ENCODE measurements at regions not wholly inside any gene's neighbourhood (a gene's known extent, or its start where the extent isn't known, plus 50 kb on each side); places are given as distances from the start of the nearest gene placed in this dataset.
"Not testable (repeated sequence)": the region's sequence is repeated elsewhere in the genome, so short reads cannot be mapped to it uniquely, and the experiment has no call there.

DNA sequence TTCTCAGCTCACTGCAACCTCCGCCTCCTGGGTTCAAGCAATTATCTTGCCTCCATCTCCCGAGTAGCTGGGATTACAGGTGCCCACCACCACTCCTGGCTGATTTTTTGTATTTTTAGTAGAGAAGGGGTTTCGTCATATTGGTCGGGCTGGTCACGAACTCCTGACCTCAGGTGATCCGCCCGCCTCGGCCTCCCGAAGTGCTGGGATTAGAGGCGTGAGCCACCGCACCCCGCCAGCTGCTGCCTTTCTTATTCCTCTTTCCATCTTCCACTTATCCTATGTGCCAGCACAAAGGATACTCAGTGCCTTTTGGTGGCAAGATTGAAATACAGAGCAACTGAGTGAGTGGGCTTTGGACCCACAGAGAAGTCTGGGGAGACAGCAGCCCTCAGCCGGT is 97.6 kb upstream of the HES1 start:
- not testable (repeated sequence) for DNase-seq (ENCODE audit: low read depth in 2 of 2)

- no peak for DNase-seq (ENCODE audit: low read depth in 2 of 2)
Measured at GRCh38 chr3:194038960-194039359, 97.0 kb upstream of the HES1 start.

GRCh38 chr3:194040516-194041273 is 95.3 kb upstream of the HES1 start:
- DNase-seq (ENCODE audit: low read depth in 2 of 2), result no peak

DNA sequence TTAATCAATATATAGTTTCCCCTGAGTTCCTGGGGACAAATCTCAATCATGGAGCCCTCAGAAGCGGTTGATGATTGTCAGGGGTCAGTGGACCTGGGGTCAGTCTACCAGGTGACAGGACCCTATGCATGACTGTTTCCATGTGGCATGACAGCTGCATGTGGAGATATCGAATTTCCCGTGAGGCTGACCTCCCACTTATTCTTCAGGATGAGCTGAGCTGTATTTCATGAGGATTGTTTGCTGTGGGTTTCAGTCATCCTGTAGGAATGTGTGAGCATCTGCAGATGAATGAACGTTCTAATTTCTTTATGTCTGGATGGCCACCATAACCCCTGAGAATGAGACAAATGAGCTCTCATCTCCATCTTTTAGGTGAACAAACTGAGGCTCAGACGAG is 93.0 kb upstream of the HES1 start:
- DNase-seq (ENCODE audit: low read depth in 2 of 2), result no peak

- no peak for DNase-seq (ENCODE audit: low read depth in 2 of 2)
Measured at GRCh38 chr3:194043516-194043915, 92.4 kb upstream of the HES1 start.

DNA sequence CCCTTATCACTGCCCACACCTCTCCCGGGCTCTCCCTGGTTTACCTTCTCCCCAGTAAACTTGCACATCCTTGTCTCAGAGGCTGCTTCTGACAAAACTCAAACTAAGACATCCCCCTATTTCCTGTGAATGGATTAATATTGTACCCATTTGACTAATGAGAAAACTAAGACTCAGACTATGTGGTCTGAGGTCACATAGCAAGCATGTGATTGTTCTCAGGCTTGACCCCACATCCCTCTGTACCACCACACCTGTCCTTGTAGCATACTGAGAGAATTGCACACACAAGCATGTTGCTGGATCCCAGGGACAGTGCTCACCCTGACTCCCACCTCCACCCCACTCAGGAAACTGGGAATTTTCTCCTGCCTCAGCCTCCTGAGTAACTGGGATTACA is 90.7 kb upstream of the HES1 start:
- no peak for DNase-seq (ENCODE audit: low read depth in 2 of 2)

DNA sequence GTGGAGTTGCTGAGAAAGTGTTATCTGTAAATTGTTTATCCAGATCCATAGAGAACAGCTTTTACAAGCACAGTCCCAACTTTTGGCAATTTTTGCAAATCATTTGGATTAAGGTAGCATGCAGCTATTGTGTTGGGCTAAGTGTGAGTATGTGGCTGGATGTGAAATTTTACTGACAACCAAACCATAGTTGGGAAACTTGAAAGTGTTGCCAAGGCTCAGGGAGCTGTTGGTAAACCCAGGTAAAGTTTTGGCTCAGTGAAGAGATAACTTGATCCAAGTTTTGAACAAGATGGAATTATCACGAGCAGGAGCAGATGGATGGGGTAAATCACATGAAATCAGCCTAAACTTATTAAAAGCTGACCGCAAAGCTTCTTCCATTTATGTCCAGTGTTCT is 90.0 kb upstream of the HES1 start:
- no peak for DNase-seq (ENCODE audit: low read depth in 2 of 2)

DNA sequence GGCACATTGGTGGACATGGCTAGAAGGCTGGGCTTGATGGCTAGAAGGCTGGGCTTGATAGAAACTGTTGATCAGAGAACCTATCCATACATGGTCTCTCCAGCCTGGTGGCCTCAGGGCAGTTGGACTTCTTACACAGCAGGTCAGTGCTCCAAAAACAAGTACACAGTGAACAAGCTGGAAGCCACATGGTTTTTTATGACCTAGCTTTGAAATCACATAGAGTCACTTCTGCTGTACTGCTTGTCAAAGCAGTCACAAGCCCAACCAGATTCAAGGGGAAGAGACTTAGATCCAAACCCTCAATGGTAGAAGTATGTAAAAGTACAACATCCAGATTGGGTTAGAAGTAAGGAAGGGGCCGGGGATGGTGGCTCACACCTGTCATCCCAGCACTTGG is 89.4 kb upstream of the HES1 start:
- DNase-seq (ENCODE audit: low read depth in 2 of 2), result no peak

- no peak for DNase-seq (ENCODE audit: low read depth in 2 of 2)
Measured at GRCh38 chr3:194046995-194047645, 88.8 kb upstream of the HES1 start.

DNA sequence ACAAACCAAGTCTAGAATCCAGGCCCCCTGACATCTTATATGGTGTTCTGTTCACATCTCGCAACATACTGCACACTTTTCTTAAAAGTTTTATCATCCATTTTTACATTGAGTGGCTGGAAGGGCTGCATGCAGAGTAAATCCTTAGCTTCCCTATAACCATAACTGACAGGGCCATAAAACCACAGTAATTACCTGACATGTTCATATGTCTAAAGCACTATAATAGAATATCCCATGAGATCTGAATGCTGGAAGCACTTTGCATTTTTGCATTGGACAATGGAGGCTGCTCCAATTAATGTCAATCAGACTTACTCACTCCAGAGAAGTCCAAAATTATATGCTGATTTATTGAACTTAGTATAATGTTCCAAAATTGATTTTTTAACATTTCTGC is 86.6 kb upstream of the HES1 start:
- no peak for DNase-seq (ENCODE audit: low read depth in 2 of 2)

DNA sequence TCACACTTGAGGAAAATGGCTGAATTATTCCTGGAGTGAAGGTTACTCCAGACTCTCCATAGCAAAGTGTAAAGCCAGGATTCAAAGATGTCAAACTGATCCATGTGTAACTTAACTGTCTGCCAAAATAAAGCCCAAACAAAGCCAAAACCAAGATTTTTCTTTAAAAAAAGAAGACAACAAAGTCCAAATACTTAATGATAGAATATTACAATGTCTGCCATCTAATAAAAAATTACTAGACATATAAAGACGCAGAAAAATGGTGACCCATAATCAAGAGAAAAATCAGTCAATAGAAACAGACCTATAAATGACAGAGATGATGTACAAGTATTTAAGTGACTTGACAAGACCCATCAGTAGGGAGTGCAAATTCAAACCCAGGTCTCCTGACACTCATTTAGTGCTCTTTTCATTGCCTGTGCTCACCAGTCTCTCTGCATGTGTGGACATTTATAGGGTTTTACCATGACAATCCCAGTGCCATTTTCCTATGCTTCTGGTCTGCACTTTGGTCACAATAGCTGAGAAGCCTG is 85.1 kb upstream of the HES1 start:
- no peak for DNase-seq (ENCODE audit: low read depth in 2 of 2)

- no peak for DNase-seq (ENCODE audit: low read depth in 2 of 2)
Measured at GRCh38 chr3:194051366-194052149, 84.4 kb upstream of the HES1 start.

GRCh38 chr3:194053136-194053535 is 82.8 kb upstream of the HES1 start:
- no peak for DNase-seq (ENCODE audit: low read depth in 2 of 2)

- DNase-seq (ENCODE audit: low read depth in 2 of 2), result no peak
Measured at GRCh38 chr3:194054016-194054415, 81.9 kb upstream of the HES1 start.

- no peak for DNase-seq (ENCODE audit: low read depth in 2 of 2)
Measured at GRCh38 chr3:194054540-194054939, 81.4 kb upstream of the HES1 start.

DNA sequence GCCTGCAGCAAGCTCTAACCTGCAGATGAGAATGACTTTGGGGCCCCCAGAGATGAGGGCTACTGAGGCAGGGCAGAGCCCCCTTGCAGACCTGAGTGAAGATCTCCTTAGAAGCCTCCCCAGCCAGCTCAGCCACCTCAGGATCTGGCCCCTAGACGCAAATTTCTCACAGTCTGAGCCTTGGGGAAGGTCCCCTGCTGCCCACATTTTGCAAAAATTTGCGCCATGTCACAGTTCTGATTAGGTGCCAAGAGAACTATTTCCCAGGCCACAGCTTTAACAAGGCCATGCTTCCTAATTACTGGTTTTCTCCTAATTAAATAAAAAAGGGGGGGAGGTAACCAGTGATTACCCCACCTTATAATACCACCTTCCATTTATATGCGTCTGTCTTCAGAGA is 81.0 kb upstream of the HES1 start:
- no peak for DNase-seq (ENCODE audit: low read depth in 2 of 2)

DNA sequence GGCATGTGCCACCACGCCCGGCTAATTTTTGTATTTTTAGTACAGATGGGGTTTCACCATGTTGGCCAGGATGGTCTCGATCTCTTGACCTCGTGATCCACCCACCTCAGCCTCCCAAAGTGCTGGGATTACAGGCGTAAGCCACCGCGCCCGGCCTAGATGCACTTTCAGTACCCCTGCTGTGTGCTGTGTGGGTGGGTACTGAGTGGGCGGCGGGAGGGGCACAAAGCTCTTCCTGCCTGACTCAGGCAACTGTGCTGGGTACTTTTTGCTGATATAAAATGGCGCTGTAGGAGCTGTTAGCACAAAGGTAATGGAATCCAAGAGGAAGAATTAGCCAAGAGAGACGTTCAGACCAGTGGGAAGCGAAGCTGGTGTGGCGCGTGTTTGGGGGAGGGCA is 79.6 kb upstream of the HES1 start:
- DNase-seq (ENCODE audit: low read depth in 2 of 2), result not testable (repeated sequence)

- no peak for DNase-seq (ENCODE audit: low read depth in 2 of 2)
Measured at GRCh38 chr3:194056731-194057415, 79.1 kb upstream of the HES1 start.

DNA sequence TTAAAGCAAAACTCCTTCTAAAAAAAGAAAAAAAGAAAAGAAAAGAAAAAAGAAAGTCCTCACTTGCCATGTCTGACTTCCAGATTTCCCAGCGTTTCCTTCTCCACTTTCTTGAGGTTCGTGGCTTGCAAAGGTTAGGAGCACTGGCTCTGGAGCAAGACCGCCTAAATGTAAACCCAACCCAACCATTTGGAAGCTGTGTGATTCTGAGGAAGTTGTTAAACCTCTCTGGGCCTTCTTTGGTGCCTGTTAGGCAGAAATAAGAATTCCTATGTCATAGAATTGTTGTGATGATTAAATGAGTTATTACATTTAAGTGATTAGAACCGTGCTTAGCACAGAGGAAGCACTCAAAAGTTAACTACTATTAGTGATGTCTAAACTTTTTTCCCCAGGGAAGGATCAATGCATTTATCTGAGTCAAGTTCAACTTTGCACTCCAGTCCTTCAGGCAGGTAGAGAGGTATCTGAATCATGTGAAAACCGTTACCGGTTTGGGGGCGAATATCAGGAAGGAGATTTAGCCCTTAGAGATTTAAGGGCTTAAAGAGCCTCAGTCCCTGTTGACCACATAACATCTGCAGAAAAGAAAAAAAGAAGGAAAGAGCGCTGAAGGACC is 78.3 kb upstream of the HES1 start:
- no peak for DNase-seq (ENCODE audit: low read depth in 2 of 2)

- no peak for DNase-seq (ENCODE audit: low read depth in 2 of 2)
Measured at GRCh38 chr3:194058189-194058571, 77.8 kb upstream of the HES1 start.

DNA sequence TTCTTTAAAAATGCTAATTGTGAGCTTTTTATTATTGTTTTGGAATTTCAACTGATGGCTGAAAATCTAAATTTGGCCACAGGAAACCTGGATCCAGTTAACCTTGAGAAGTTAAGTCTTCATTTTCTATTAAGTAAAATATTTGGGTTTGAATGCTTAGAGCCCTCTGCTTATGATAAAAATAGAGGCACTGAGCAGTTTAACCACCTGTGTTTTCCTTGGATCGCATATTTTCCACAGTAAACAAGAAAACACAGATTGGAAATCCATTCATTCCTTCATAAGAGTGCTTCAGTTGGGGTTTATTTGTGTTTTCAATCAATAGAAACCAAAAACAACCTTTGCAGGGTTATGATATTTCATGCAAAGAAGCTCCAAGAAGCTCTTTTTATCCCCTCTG is 77.2 kb upstream of the HES1 start:
- DNase-seq (ENCODE audit: low read depth in 2 of 2), result no peak
